ENCODE measurements at regions not wholly inside any gene's neighbourhood (a gene's known extent, or its start where the extent isn't known, plus 50 kb on each side); places are given as distances from the start of the nearest gene placed in this dataset.

- DNase-seq = no peak
These were observed 742.7 kb downstream of the VRK1 start for GRCh38 chr14:97539884-97540283.

DNA sequence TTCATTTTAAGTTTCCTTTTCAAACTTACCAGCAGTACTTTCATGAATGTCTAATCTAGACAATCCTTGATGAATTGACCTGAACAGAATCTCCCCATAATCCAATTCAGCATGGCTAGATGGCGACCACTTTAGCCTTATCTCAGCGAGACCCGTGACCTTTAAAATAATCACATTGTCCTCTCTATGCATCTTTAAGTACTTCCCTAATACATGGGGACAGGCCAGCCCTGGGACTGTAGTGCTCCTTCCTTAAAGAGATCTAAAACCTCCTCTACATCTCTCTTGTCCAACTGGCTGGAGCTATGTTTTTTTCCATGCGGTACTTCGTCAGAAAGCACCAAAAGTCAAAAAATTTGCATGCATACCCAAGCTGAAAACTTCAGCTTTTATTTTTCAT is 746.0 kb downstream of the VRK1 start:
- DNase-seq = no peak

GRCh38 chr14:97543816-97544215 is 746.6 kb downstream of the VRK1 start:
- no peak for DNase-seq

DNA sequence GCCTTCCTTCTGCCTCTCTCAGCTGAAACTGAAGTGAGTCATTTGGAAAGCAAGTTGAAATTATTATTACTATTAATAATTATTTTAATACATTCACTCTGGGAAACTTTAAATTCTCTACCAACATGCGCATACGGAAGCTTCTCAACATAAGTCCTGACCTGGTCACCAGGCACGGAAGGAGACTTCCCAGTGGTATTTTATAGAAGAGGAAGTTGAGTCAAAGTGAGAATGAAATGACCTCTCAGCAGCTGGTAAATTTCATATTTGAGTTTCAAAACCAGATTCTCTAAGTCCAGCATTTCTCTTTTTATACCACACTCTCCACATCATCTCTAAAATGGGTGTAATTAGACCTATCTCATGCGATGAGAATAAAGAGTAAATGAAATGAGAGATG is 747.4 kb downstream of the VRK1 start:
- no peak for DNase-seq

DNA sequence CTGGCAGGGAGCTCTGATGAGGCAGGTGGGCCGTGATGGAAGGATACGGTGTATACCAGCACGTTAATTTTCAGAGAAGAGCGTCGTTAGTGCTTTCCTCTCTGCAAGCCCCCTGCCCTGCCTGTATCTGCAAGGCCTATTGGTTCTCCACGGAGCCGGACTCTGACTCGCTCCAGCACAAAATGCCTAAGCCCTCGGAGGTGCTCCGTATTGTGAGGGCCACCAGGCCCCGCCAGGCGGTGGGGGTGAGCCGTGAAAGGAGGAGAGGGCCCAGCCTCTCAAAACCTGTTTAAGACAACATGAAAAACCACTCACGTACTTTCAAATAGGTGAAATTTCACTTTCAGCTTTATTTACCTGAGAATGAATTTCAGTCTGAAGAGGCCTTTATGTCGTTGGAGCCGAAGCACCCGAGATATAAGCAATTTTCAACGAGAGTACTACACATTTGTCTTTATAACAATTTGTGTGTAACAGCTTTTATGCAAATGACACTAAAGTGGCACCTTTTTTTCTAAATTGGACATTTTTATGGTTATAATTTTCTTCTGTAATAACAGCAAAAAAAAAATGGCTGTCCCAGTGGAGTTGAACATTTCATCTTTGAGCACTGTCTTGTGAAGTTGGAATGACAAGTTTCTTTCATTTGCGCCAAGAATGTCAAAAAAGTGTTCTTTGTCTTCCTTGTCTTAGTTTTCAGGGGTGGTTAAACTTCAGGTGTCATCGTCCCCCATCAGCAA is 749.5 kb downstream of the VRK1 start:
- no peak for DNase-seq

GRCh38 chr14:97550463-97550862 is 753.3 kb downstream of the VRK1 start:
- no peak for DNase-seq

DNA sequence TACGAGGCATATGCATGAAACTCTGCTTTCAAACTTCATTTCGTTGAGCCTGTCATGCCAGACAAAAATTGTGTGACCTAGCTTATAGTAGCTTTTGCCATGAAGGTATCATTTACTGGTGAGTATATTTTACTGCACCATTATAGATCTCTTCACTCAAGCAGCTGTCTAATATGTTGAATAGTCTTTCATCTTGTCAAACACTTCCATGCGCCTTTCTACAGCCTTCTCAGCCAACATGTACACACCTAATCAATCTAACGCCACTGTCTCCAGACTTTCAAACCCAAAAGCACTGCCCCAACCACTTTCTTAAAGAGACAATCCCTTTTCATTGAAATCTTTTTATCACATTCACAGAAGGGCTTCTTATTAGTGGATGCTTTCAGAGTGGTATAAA is 757.4 kb downstream of the VRK1 start:
- DNase-seq = no peak

DNA sequence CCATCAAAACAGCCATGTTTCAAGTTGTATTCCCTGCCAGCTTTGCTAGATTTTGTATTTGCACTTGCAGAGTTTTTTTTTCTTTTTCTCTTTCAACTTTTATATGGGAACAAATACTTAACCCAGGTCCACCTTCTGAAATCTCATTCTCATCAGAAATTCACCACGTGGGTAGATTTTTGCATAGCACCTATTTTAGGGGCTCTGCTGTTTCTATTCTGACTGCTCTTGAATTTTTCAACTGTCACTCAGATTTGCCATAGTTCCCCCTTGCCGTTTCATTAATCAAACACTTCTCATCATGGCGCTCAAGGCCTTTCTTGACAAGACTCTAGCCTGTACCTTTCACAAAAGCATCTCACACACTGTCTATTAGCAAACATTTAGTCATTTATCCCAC is 767.2 kb downstream of the VRK1 start:
- no peak for DNase-seq

- no peak for DNase-seq
These were observed 774.0 kb downstream of the VRK1 start for GRCh38 chr14:97571201-97571600.

GRCh38 chr14:97571866-97572555 is 774.8 kb downstream of the VRK1 start:
- no peak for DNase-seq

DNA sequence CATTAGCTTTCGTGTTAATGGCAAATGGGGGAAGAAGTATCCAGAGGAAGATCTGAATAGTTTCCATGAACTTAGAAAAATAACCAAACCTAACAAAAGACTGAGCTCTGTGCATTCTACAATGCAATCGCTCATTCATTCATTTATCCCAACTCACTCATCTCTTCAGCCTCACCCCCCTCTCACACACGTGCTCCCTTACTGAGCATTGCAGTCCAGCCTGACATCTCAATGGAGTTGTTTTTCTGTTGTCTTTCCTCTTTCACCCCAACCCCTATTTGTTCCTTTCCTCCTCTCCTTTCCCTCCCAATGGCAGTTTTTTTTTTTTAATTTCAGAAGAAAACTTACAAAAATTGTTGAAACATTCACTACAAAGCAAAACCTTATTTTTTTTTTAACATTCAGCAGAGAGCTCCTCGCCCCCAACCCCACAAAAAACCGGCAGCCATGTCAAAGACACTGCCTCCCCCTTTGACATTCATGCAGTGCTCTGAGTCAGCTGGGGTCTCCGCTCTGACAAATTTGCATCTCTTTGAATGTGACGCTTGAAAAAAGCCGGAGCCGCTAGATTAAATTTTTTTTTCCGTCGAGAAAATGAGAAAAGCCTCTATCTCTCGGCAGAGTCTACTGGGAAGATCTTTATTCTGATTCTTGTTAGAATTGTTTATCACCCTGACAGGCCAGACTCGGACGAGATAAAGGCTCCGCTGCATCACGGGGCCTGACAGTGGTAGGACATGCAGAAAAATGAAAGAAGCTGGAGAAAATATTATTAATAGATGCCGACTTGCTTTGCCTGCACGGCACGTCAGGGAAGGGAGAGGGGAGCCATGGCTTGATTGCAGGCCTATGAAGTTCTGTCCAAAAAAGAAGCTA is 775.6 kb downstream of the VRK1 start:
- no peak for DNase-seq

DNA sequence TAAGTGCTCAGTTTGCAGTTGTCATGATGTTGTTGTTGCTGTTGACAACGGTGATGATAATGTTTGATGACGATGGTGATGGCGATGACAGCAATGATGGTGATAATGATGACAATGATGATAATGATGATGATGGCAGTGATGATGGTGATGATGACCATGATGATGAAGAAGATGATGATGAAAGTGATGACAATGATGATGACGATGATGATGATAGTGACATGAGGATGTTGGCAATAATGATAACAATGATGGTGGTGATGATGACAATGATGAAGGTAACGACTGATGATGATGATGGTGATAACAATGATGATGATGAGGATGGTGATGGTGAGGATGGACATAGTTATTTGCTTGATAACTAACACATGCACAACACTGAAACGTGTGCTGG is 778.5 kb downstream of the VRK1 start:
- DNase-seq = no peak

DNA sequence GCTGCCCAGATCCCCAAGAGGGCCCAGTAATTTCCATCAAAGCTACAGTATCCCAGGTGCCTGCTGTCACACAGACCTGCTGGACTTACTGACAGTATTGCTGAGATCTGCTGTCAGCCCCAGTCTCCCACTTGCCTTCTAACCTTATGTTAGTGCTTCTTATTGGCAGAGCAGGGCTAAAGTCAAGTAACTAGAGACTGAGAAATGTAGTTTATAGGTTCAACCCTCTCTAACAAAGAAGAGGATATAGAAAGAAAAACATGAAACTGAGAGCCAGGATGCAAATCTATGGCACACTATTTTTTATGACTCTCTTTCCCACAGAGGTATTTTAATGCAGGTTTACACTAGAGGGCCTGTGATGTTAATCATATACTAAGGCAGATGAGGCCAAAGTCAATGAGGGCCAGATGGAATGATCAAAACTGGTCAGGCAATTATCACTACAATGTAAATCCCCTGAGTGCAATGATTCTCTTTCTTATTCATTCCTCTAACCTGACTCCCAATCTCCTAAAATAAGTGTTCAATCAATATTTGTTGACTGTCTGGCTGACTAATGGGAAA is 781.9 kb downstream of the VRK1 start:
- DNase-seq = no peak

DNA sequence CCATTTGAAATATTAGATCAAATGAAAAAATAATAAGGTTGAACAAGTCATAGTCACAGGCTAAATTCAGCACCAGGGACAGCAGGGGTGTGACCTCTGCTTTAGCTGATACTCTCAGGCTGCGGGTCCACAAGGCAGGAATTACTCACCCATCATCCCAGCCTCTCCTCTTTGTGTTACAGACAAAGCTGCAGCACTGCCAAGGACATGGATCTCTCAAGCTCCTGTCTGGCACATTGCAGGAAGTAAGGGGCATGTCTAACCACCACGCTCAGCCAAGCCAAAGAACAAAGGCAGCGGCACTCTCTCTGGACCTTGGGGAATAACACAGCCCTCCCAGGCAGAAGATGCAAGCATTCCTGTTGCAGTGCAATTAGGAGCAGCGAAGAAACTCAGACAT is 783.8 kb downstream of the VRK1 start:
- DNase-seq = no peak

- DNase-seq = no peak
These were observed 784.8 kb downstream of the VRK1 start for GRCh38 chr14:97582022-97582421.

- DNase-seq = no peak
These were observed 787.3 kb downstream of the VRK1 start for GRCh38 chr14:97584528-97584927.

DNA sequence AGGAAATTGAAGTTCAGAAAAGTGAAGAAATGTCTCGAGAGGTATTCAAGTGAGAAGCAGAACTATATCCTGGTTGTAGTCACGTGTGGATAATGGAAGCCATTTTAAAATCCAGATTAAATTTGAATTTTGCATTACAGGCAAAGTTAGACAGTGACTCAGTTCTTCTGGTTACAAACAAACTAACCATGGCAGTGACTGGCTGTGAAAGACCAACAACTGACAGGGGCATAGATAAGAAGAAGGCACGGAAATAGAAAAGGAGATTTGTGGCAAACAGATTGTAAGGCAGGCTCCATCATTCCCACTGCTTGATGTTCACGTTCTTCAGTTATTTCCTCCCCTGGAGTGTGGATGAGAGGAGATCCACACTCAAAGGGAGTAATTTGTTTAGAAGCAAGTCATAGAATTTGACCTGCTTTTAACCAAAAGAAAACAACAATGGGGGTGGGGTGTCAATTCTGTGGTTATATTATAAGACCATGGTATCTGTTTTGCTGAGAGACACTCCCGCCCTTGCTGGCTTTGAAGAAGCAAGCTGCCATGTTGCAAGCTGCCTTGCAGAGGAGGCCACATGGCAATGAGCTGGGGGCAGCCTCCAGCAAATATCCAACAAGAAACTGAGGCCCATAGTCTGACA is 795.3 kb downstream of the VRK1 start:
- no peak for DNase-seq

DNA sequence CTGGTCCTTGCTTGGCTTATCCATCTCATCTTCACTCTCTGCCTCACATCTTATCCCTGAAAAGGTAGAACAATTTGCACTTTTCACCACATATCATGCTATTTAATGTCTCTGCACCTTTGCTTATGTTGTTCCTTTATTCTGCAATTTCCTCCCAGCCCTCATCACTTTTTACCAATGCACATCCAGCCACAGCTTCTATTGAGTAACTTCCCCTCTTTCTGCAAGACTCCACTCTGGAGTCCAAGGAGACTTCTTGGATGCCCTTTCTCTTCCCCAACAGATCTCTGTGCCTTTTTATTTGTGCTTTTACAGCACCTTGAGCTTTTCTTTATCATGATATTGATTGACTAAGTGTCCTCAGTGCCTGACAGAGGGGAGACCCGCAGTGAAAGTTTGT is 797.1 kb downstream of the VRK1 start:
- DNase-seq = no peak

GRCh38 chr14:97602438-97603117 is 805.4 kb downstream of the VRK1 start:
- no peak for DNase-seq

DNA sequence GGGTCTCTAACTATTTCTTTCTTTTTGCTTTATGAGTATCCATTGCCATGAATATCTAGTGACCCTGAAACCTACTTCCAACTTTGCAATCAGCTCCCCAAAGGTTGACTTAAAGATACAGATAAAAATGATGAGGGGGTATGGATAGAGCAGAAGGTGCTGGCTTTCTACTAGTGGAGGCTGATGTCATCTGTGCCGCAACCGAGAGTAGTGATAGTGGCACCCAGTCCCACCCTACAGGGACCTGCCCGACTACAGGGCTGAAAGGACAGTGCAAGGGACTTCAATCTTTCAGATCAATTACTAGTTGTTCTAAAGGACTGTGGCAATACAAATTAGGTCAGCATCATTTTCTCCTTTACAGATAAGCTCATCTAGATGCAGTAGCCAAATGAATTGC is 806.0 kb downstream of the VRK1 start:
- no peak for DNase-seq

- DNase-seq = no peak
These were observed 807.5 kb downstream of the VRK1 start for GRCh38 chr14:97604731-97605130.

- DNase-seq = no peak
These were observed 821.2 kb downstream of the VRK1 start for GRCh38 chr14:97618401-97618800.
